ENCODE measurements at regions not wholly inside any gene's neighbourhood (a gene's known extent, or its start where the extent isn't known, plus 50 kb on each side); places are given as distances from the start of the nearest gene placed in this dataset.

DNA sequence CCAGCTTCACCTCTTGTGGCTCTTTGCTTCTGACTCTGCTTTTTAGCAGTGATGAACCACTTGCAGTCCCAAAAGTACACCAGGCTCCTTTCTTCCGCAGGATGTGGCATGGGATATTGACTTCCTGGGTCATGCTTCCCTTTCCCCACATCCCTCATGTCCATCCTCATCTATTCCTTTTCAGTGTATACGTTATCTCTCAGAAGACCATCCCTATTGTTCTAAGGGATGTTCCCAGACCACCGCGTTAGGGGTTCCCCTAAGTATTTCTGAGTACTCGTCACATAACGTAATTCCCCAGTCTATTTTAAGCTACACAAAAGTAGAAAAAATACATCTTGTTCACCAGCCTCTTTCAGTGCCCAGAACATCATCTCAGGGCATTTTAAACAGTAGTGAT, 71.1 kb upstream of the NLGN4X start:
- TF ChIP-seq, protein P1, sequence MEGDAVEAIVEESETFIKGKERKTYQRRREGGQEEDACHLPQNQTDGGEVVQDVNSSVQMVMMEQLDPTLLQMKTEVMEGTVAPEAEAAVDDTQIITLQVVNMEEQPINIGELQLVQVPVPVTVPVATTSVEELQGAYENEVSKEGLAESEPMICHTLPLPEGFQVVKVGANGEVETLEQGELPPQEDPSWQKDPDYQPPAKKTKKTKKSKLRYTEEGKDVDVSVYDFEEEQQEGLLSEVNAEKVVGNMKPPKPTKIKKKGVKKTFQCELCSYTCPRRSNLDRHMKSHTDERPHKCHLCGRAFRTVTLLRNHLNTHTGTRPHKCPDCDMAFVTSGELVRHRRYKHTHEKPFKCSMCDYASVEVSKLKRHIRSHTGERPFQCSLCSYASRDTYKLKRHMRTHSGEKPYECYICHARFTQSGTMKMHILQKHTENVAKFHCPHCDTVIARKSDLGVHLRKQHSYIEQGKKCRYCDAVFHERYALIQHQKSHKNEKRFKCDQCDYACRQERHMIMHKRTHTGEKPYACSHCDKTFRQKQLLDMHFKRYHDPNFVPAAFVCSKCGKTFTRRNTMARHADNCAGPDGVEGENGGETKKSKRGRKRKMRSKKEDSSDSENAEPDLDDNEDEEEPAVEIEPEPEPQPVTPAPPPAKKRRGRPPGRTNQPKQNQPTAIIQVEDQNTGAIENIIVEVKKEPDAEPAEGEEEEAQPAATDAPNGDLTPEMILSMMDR (IDR thresholded peaks at IDR 0.05; ENCODE audit: borderline replicate concordance, insufficient read depth, low read depth, low read length): no peak
- H3K4me3 ChIP-seq (ENCODE audit: low read depth, low read length): no peak overlapping the region

DNA sequence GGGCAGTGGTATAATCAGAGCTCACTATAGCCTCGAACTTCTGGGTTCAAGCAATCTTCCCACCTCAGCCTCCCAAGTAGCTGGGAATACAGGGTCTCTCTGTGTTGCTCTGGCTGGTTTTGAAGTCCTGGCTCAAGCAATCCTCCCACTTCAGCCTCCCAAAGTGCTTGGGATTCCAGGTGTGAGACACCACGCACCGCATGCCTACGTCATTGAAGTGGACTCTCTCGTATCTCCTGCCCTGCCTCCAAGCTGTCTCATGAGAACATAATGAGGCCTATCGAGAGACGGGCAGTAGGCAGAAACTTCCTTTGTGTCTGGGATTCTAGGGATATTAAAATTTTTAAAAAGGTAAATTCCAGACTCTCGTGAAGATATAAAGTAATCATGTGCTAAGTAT, 65.0 kb upstream of the NLGN4X start:
- no peak overlapping the region for H3K4me3 ChIP-seq (ENCODE audit: low read depth, low read length)
- TF ChIP-seq, protein P1 (IDR thresholded peaks at IDR 0.05; ENCODE audit: borderline replicate concordance, insufficient read depth, low read depth, low read length): no peak

DNA sequence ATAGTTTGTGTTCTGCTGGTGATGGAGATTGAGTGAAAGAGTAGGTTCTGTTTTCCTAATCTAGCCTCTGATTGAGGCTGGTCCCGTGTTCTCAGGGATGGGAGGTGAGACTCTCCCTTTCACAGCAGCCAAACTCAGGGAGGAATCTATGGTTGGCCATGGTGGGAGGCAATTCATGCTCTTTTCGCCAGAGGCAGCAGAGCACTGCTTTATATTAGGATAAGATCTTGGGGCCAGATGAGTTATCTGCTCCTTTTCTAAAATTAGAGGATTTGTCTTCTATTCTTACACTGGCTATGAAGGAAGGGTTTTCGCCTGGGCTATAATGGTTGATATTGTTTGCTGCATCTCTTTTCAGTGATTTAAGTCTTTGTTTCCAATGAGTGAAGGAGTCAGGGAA, 63.9 kb upstream of the NLGN4X start:
- no peak overlapping the region for H3K4me3 ChIP-seq (ENCODE audit: low read depth, low read length)
- TF ChIP-seq, protein P1 (IDR thresholded peaks at IDR 0.05; ENCODE audit: borderline replicate concordance, insufficient read depth, low read depth, low read length): 0 out of 2 replicates have a peak, but pooled peaks have one; percentile 6

DNA sequence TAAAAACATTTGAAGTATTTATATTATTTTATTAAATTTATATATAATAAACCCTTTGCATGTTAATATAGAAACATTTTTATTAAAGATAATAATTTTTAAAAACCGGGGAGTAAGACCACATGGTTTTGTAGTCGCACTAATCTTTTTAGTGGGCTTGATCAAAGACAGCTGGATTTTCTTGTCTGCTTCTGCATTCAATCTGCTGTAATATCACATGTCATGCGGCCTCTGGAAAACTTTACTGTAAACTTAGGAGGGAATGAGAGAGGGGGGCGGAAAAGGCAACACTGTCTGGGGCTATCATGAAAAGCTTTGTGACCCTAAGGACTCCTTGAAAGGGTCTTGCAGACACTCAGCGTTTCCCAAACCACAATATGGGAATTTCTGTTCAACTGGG, 62.8 kb upstream of the NLGN4X start:
- no peak overlapping the region for H3K4me3 ChIP-seq (ENCODE audit: low read depth, low read length)
- TF ChIP-seq, protein P1 (IDR thresholded peaks at IDR 0.05; ENCODE audit: borderline replicate concordance, insufficient read depth, low read depth, low read length): no peak

DNA sequence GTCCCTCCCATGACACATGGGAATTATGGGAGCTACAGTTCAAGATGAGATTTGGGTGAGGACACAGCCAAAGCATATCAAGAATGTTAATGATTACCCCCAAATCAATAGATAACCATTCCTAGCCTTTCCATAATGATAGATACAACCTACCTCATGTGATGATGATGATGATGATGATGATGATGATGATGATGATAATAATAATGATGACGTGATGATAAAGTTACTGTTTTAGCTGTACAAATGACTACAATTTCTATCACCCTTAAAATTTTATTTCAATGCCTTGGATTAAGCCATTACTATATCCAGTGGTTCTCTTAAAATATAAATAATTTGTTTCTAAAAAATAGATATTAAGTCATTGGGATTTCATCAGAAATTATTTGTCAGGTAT, 55.2 kb upstream of the NLGN4X start:
- TF ChIP-seq, protein P1 (IDR thresholded peaks at IDR 0.05; ENCODE audit: borderline replicate concordance, insufficient read depth, low read depth, low read length): no peak
- H3K4me3 ChIP-seq (ENCODE audit: low read depth, low read length): no peak overlapping the region

DNA sequence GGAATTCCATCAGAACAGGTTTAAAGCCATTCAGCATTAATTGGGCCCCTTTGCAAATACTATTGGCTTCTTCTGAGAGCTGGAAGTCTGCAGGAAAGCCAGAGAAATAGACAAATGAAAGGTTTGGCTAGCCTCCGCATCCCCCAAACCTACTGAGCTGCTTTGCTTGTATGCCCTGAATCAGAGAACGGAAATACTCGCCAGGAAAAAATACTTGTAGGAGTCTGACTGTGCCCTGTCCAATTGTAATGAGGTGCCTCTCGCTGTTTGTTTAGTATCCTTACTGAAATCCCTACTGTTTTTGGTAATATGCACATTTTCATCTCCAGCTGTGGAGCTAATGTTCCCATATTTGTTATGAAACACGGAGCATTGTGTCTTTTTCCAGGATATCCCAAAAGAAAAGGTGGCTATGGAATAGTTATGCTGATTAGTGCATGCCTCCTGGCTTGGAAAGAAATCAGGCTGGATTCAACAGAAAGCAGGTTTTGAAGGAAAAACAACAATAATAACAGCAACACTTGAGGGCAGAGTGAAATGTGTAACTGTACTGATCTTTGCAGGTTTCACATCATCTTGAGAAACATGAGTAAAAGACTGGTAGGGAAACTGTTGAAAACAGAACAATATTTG, 50.7 kb upstream of the NLGN4X start:
- no peak overlapping the region for H3K4me3 ChIP-seq (ENCODE audit: low read depth, low read length)
- TF ChIP-seq, protein P1 (IDR thresholded peaks at IDR 0.05; ENCODE audit: borderline replicate concordance, insufficient read depth, low read depth, low read length): no peak

Measured in GM12875 (cell line).